ENCODE measurements at regions not wholly inside any gene's neighbourhood (a gene's known extent, or its start where the extent isn't known, plus 50 kb on each side); places are given as distances from the start of the nearest gene placed in this dataset.

GRCh38 chr14:62102349-62102725 is 340.1 kb downstream of the SNAPC1 start:
- no peaks in the 10 kb centered on the region for H4K20me1 ChIP-seq (ENCODE audit: insufficient read depth, poor library complexity, severe bottlenecking)
- no peak overlapping the region for H3K4me3 ChIP-seq
- H3K4me1 ChIP-seq (ENCODE audit: insufficient read depth): no peaks in the 10 kb centered on the region
- no peaks in the 10 kb centered on the region for H3K9me2 ChIP-seq (replicated peaks; ENCODE audit: insufficient read depth)
- H3K36me3 ChIP-seq (replicated peaks; ENCODE audit: insufficient read depth, low read depth): no peaks in the 10 kb centered on the region
- H3K27ac ChIP-seq: no peak overlapping the region
- 89% methylated on average over 3 of the region's 3 CpGs for WGBS (ENCODE audit: low lambda C conversion rate, missing lambda C conversion rate)
- no peaks in the 10 kb centered on the region for H3K79me2 ChIP-seq
- H3K9me3 ChIP-seq (ENCODE audit: low read depth): no peaks in the 10 kb centered on the region
- no peak overlapping the region for H2AFZ ChIP-seq
- no peak overlapping the region for H3K4me2 ChIP-seq
- DNase-seq (ENCODE audit: low spot score): no peak
- H3K27me3 ChIP-seq: no peaks in the 10 kb centered on the region
- no peak for TF ChIP-seq CTCF (IDR thresholded peaks at IDR 0.05; ENCODE audit: poor library complexity)
- no peak for TF ChIP-seq EZH2phosphoT487 (IDR thresholded peaks at IDR 0.05; ENCODE audit: low read depth, severe bottlenecking, unreplicated experiment)
- TF ChIP-seq EZH2 (IDR thresholded peaks at IDR 0.05; ENCODE audit: borderline replicate concordance): no peak

DNA sequence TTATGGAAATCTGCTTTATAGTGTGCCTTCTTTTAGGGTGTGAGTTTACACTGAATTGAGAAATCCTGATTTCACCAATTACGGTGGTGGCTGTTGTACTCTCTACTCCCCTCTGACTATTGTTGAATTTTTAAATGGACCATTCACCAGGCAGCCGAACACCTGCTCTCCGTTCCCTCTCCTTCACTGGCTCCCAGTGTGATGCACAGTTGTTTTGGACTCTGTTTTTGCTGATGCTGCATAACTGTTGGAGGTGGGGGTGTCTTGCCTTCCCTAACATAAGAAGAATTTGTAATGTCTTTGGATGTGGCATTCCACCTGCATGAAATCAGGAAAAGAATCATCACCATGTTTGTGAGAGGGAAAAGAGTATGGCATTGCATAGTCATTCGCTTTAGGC is 341.2 kb downstream of the SNAPC1 start:
- Histone ChIP-seq H2AFZ (no peak overlapping the region), H3K27me3 (no peaks in the 10 kb centered on the region), H3K4me1 (ENCODE audit: insufficient read depth) (no peaks in the 10 kb centered on the region), H4K20me1 (ENCODE audit: insufficient read depth, poor library complexity, severe bottlenecking) (no peaks in the 10 kb centered on the region), H3K79me2 (no peaks in the 10 kb centered on the region), H3K4me2 (no peak overlapping the region), H3K36me3 (replicated peaks; ENCODE audit: insufficient read depth, low read depth) (no peaks in the 10 kb centered on the region), H3K27ac (no peak overlapping the region), H3K9me3 (ENCODE audit: low read depth) (no peaks in the 10 kb centered on the region), H3K9me2 (replicated peaks; ENCODE audit: insufficient read depth) (no peaks in the 10 kb centered on the region), H3K4me3 (no peak overlapping the region)
- no peak for TF ChIP-seq CTCF (IDR thresholded peaks at IDR 0.05; ENCODE audit: poor library complexity)
- no peak for TF ChIP-seq EZH2 (IDR thresholded peaks at IDR 0.05; ENCODE audit: borderline replicate concordance)
- no peak for TF ChIP-seq EZH2phosphoT487 (IDR thresholded peaks at IDR 0.05; ENCODE audit: low read depth, severe bottlenecking, unreplicated experiment)
- no peak for DNase-seq (ENCODE audit: low spot score)
- WGBS (ENCODE audit: low lambda C conversion rate, missing lambda C conversion rate): 91% methylated on average over 4 of the region's 4 CpGs

- Histone ChIP-seq H3K27me3 (peaks cover 32% of the 10 kb centered on the region), H3K4me2 (no peak overlapping the region), H3K27ac (no peak overlapping the region), H3K9me3 (ENCODE audit: low read depth) (no peaks in the 10 kb centered on the region), H3K79me2 (no peaks in the 10 kb centered on the region), H2AFZ (no peak overlapping the region), H3K36me3 (replicated peaks; ENCODE audit: insufficient read depth, low read depth) (no peaks in the 10 kb centered on the region), H4K20me1 (ENCODE audit: insufficient read depth, poor library complexity, severe bottlenecking) (no peaks in the 10 kb centered on the region), H3K9me2 (replicated peaks; ENCODE audit: insufficient read depth) (no peaks in the 10 kb centered on the region), H3K4me1 (ENCODE audit: insufficient read depth) (no peaks in the 10 kb centered on the region), H3K4me3 (no peak overlapping the region)
- no peak for TF ChIP-seq EZH2 (IDR thresholded peaks at IDR 0.05; ENCODE audit: borderline replicate concordance)
- no peak for TF ChIP-seq EZH2phosphoT487 (IDR thresholded peaks at IDR 0.05; ENCODE audit: low read depth, severe bottlenecking, unreplicated experiment)
- TF ChIP-seq CTCF (IDR thresholded peaks at IDR 0.05; ENCODE audit: poor library complexity): no peak
- DNase-seq (ENCODE audit: low spot score): no peak
These were observed 348.7 kb downstream of the SNAPC1 start for GRCh38 chr14:62110941-62111340.

Data from hepatocyte (in vitro differentiated cells).